Sigmoid colon (tissue), 6 donors: ENCODE measurements at regions not wholly inside any gene's neighbourhood (a gene's known extent, or its start where the extent isn't known, plus 50 kb on each side); places are given as distances from the start of the nearest gene placed in this dataset.

Experiments used
- DNase-seq: peaks from one replicate; pipeline ENCODE4 v3.0.0-alpha.2; 2019
- H3K27ac ChIP-seq, 4 donors: fragments of 200-600 bp; sonication (generic); one replicate each; pipeline ENCODE4 v1.5.1; 2016 to 2019; ENCODE audit warnings: mild to moderate bottlenecking in 1 of 4
- H3K27me3 ChIP-seq, 3 donors: fragments of 200-600 bp; sonication (generic); one replicate each; pipeline ENCODE4 v1.5.1; 2019; ENCODE audit warnings: mild to moderate bottlenecking in 1 of 3
- H3K36me3 ChIP-seq, 4 donors: fragments of 200-600 bp; sonication (generic); one replicate each; pipeline ENCODE4 v1.5.1; 2016 to 2019
- H3K4me1 ChIP-seq, 4 donors: fragments of 200-600 bp; sonication (generic); one replicate each; pipeline ENCODE4 v1.5.1; 2017 to 2019
- H3K4me3 ChIP-seq, 4 donors: fragments of 200-600 bp; sonication (generic); one replicate each; pipeline ENCODE4 v1.5.1; 2017 to 2019; ENCODE audit warnings: mild to moderate bottlenecking in 2 of 4, moderate library complexity in 1 of 4
- H3K9me3 ChIP-seq, 4 donors: fragments of 200-600 bp in 3 of 4; sonication (generic) in 3 of 4; one replicate each; pipeline versions ENCODE4 v1.5.1 to v1.6.1; 2013 to 2019
- CTCF ChIP-seq, 4 experiments: fragments of 450-650 bp in 3 of 4; fragments of 200-600 bp in 1 of 4; IDR thresholded peaks; one replicate each; pipeline ENCODE4 v1.5.1; 2016 to 2019; ENCODE audit warnings: antibody characterized with exemption in 4 of 4, mild to moderate bottlenecking in 3 of 4, moderate library complexity in 2 of 4
- EP300 ChIP-seq, 4 donors: sonication (generic); formaldehyde crosslinking; IDR thresholded peaks; one replicate each; pipeline ENCODE4 v1.6.1; 2017; ENCODE audit warnings: antibody characterized with exemption in 4 of 4
- POLR2A ChIP-seq, 2 donors: fragments of 450-650 bp; IDR thresholded peaks; one replicate each; pipeline ENCODE4 v1.6.1; 2016; ENCODE audit warnings: antibody characterized with exemption in 2 of 2, mild to moderate bottlenecking in 2 of 2, moderate library complexity in 2 of 2
- POLR2AphosphoS5 ChIP-seq, 4 donors: sonication (generic); formaldehyde crosslinking; IDR thresholded peaks; one replicate each; pipeline ENCODE4 v1.6.1; 2017; ENCODE audit warnings: antibody characterized with exemption in 4 of 4
- WGBS, 2 donors: extraction: QIAGEN DNeasy Blood & Tissue Kit; methylation state at CpG; one replicate each; pipeline ENCODE4 v1.1.7; 2013; 5-methylcytosine and 5-hydroxymethylcytosine counted together
- intact Hi-C: fragments of 100-400 bp; cut with DNase I; formaldehyde crosslinking; loops from one replicate; pipeline ENCODE4 v1.15.1; 2023
- donor health status: healthy with polysubstance abuse.
- donor health status: healthy.

GRCh38 chr9:105154723-105155191 is 89.7 kb upstream of the SLC44A1 start:
- H3K27me3 ChIP-seq, result no peaks in the 10 kb centered on the region
- intact Hi-C loops, result loop anchor here (5.0 kb wide), 2 partner anchors 263 to 292 kb away; no protein-coding TSS in a partner anchor
- H3K36me3 ChIP-seq, result no peaks in the 10 kb centered on the region
- H3K9me3 ChIP-seq, result no peaks in the 10 kb centered on the region
- H3K4me3 ChIP-seq, result no peak overlapping the region
- DNase-seq, result no peak
- H3K4me1 ChIP-seq, result peaks cover 0 to 34% (median 30%) of the 10 kb centered on the region in 4 donors
- WGBS, 2 donors, result 64 to 71% methylated on average over 2 of the region's 2 CpGs
- peak overlapping the region in 3 of 4 donors; percentile 6 to 46 (median 32) for H3K27ac ChIP-seq
- TF ChIP-seq EP300 (IDR thresholded peaks at IDR 0.05) (no peak), POLR2A (IDR thresholded peaks at IDR 0.05) (no peak), POLR2AphosphoS5 (IDR thresholded peaks at IDR 0.05) (peak in 2 of 4 donors; percentile 13 to 27)

- H3K27ac ChIP-seq, result peak overlapping the region; percentile 56 to 79 (median 70)
- intact Hi-C loops, result loop anchor here (2.0 to 5.0 kb wide), 7 partner anchors 88 to 295 kb away; partner anchors contain the start of gene SLC44A1
- H3K4me1 ChIP-seq, result peaks cover 0 to 18% (median 16%) of the 10 kb centered on the region in 4 donors
- H3K9me3 ChIP-seq, result no peaks in the 10 kb centered on the region
- peak; percentile 95 for DNase-seq
- H3K36me3 ChIP-seq, result no peaks in the 10 kb centered on the region
- 11 to 13% methylated on average over 4 of the region's 4 CpGs for WGBS, 2 donors
- TF ChIP-seq POLR2AphosphoS5 (IDR thresholded peaks at IDR 0.05) (peak; percentile 94 to 98 (median 97)), CTCF (IDR thresholded peaks at IDR 0.05) (peak in 3 of 4 experiments; percentile 36 to 58 (median 36)), EP300 (IDR thresholded peaks at IDR 0.05) (peak; percentile 27 to 93 (median 83)), POLR2A (IDR thresholded peaks at IDR 0.05) (no peak)
- no peak overlapping the region for H3K4me3 ChIP-seq
- H3K27me3 ChIP-seq, result no peaks in the 10 kb centered on the region
Measured at GRCh38 chr9:105157171-105157583, 87.3 kb upstream of the SLC44A1 start.

- no peak for TF ChIP-seq CTCF (IDR thresholded peaks at IDR 0.05)
- no peak for TF ChIP-seq POLR2A (IDR thresholded peaks at IDR 0.05)
- no peak for TF ChIP-seq POLR2AphosphoS5 (IDR thresholded peaks at IDR 0.05)
- Histone ChIP-seq H3K36me3 (no peaks in the 10 kb centered on the region), H3K9me3 (no peaks in the 10 kb centered on the region), H3K4me1 (peaks cover 0 to 18% (median 16%) of the 10 kb centered on the region in 4 donors), H3K4me3 (no peak overlapping the region), H3K27me3 (no peaks in the 10 kb centered on the region), H3K27ac (peak overlapping the region in 3 of 4 donors; percentile 66 to 79 (median 74))
- intact Hi-C loops, result loop anchor here (5.0 kb wide), 2 partner anchors 259 to 296 kb away; no protein-coding TSS in a partner anchor
- WGBS, 2 donors, result 92 to 94% methylated on average over 12 of the region's 12 CpGs
- DNase-seq, result no peak
Measured at GRCh38 chr9:105158020-105158419, 86.4 kb upstream of the SLC44A1 start.

GRCh38 chr9:105158898-105159297 is 85.6 kb upstream of the SLC44A1 start:
- TF ChIP-seq EP300 (IDR thresholded peaks at IDR 0.05) (no peak), POLR2A (IDR thresholded peaks at IDR 0.05) (no peak), CTCF (IDR thresholded peaks at IDR 0.05) (no peak), POLR2AphosphoS5 (IDR thresholded peaks at IDR 0.05) (no peak)
- Histone ChIP-seq H3K4me3 (no peak overlapping the region), H3K27ac (peak overlapping the region in 1 of 4 donors; percentile 79), H3K27me3 (no peaks in the 10 kb centered on the region), H3K9me3 (no peaks in the 10 kb centered on the region), H3K4me1 (peaks cover 0 to 18% (median 16%) of the 10 kb centered on the region in 4 donors), H3K36me3 (no peaks in the 10 kb centered on the region)
- no peak for DNase-seq
- intact Hi-C loops, result loop anchor here (5.0 kb wide), 2 partner anchors 258 to 297 kb away; no protein-coding TSS in a partner anchor
- WGBS, 2 donors, result 45 to 73% methylated on average over 5 of the region's 5 CpGs

- Histone ChIP-seq H3K27me3 (no peaks in the 10 kb centered on the region), H3K36me3 (no peaks in the 10 kb centered on the region), H3K9me3 (no peaks in the 10 kb centered on the region), H3K27ac (no peak overlapping the region), H3K4me1 (no peaks in the 10 kb centered on the region), H3K4me3 (no peak overlapping the region)
- no peak for DNase-seq
- TF ChIP-seq CTCF (IDR thresholded peaks at IDR 0.05) (no peak), EP300 (IDR thresholded peaks at IDR 0.05) (no peak), POLR2A (IDR thresholded peaks at IDR 0.05) (no peak), POLR2AphosphoS5 (IDR thresholded peaks at IDR 0.05) (no peak)
- 81 to 87% methylated on average over 3 of the region's 3 CpGs for WGBS, 2 donors
- intact Hi-C loops, result no loop called here
Measured at GRCh38 chr9:105168870-105169319, 75.6 kb upstream of the SLC44A1 start.
